GM18505 (cell line): ENCODE measurements at regions not wholly inside any gene's neighbourhood (a gene's known extent, or its start where the extent isn't known, plus 50 kb on each side); places are given as distances from the start of the nearest gene placed in this dataset.

Source experiments
- ATAC-seq: cut with Tn5 transposase; IDR thresholded peaks from one replicate; pipeline ENCODE4 v1.9.1; 2021; ENCODE audit not compliant: unreplicated experiment
- POLR2A ChIP-seq: IDR thresholded peaks from 4 replicates; pipeline ENCODE4 v1.6.1; 2011; ENCODE audit warnings: borderline replicate concordance; ENCODE audit not compliant: insufficient read depth, insufficient read length; ENCODE audit errors: extremely low read depth

DNA sequence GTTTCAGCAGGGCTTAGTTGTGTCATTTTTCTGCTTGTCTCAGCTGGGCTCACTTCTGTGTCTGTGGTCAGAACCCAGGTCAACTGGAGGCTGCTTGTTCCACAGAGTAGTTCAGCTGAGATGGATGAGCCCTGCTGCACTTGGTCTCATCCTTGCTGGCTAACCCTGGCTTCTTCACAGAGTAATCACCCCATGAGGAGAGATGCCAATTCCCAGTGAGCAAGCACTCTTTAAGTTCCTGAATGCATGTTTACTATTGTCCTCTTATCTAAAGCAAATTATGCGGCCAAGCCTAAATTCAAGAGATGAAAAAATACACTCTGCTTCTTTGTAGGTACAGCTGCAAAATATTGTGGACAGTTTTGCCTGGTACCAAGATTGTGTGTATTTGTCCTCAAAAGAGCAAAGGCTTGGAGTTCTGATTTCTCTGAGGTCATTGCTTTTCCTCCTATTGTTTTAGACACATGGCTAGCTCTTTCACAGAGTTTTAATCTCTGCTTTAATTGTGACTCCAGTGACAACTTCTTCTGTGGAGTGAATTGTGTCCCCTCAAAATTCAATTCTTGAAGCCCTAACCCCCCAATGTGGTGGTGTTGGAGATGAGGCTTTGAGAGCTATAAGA is 236.6 kb upstream of the ANKRD50 start:
- TF ChIP-seq POLR2A, result no peak
- ATAC-seq, result no peak

DNA sequence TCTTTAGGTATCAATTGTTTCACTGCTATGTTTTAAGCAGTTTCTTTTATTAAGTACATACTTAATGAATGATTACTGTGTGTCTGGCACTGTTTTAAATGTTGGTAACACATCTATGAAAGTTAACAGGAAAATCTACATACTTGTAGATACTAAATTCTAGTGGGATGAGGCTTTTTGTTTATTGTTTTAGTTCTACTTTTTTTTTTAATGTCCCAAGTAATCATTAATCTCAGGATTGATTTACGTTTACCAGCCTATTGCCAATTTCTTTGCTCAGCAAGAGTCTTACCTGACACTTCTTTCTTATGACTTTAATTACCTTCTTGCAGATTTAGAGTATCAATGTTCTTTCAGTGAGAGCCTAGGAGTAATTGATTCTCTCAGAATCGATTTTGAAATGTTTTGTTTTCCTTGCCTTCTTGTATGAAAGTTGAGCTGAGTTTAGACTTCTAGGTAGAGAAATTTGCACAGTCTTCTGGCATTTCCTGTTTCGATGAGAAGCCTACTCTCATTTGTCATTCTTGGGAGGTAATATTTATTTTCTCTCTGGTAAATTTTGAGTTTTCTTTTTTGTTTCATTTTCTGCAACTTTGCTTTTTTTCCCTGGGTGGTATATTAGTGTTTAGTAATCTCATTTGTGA is 235.2 kb upstream of the ANKRD50 start:
- ATAC-seq, result no peak

DNA sequence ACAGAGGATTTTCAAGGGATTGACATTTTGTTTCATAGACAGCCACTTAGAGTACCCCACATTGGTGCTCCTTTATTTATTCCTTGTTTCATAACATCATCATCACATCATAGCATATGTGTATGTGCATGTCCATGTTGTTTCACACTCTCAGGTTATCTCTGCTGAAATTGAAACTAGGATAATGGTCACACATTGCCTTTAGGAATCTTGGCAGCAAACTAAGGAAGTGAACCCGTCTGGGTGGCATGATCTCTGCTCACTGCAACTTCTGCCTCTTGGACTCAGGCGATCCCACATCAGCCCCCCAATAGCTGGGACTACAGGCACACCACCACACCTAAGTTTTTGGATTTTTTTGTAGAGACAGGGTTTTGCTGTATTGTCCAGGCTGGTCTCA is 234.2 kb upstream of the ANKRD50 start:
- ATAC-seq, result no peak
- TF ChIP-seq POLR2A, result no peak

More for the DNA sequence above, 235.2 kb upstream of the ANKRD50 start:
- no peak for TF ChIP-seq POLR2A

DNA sequence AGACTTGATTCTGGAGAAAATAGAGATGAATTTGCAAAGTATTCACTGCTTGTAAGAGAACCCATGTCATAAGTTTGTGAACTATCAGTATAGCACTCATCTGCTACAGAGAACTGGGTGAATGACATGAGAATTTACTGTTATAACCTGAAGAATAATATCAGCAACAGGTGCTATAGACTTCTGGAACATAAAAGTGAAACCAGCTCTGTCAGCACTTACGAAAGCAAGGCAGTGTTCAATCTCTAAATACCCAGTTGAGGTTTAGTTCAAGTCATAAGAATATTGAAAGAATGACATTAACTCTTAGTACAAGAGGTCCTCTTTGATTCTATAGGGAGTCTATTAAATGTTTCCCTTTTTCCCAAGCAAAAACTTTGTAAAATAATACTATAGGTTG is 232.9 kb upstream of the ANKRD50 start:
- no peak for TF ChIP-seq POLR2A
- ATAC-seq, result no peak

DNA sequence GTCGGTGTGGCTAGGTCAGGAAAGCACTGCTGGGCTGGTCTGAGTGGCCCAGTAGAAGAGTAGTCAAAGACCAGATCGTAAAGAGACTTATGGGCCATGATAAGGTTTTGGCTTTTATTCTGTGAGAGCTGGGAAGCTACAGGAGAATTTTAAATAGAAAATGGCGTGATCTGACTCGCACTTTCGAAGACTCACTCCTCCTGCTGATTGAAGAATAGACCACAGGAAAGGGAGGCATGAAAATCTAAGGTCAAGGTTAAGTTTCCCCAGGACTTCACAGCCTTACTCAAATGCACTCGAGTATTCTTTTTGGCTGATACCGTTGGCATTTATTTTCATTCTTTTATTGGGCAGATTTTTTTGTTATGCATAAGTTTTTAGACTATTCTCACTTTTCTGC is 231.4 kb upstream of the ANKRD50 start:
- no peak for TF ChIP-seq POLR2A
- ATAC-seq, result no peak

DNA sequence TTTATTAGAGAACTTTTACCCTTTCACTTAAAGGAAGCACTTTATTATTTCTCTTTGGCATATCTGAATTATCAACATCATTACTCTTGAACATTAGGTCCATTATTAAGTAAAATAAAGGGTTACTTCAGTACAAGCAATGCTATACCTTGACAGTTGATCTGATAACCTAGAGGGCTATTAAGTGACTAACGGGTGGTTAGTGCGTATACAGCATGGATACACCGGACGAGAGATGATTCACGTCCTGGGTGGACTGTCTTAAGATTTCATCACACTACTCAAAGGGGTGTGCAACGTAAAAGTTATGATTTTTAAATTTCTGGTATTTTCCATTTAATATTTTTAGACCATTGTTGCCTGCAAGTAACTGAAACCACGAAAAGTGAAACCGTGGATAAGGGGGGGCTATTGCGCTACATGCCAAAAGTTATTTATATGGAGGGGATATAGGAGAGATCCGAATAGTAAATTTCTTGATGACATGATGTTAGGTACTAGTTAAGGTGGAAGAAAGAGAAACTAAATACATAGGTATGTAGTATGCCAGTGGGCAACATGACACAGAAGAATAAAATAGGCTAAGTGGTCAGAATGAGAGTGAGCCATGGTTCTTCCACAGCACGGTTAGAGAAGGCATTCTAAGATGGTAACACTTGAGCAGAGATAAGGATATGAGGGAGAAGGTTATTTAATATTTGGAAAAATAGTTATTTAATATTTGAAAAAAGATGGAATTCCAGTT is 230.8 kb upstream of the ANKRD50 start:
- TF ChIP-seq POLR2A, result no peak
- no peak for ATAC-seq

DNA sequence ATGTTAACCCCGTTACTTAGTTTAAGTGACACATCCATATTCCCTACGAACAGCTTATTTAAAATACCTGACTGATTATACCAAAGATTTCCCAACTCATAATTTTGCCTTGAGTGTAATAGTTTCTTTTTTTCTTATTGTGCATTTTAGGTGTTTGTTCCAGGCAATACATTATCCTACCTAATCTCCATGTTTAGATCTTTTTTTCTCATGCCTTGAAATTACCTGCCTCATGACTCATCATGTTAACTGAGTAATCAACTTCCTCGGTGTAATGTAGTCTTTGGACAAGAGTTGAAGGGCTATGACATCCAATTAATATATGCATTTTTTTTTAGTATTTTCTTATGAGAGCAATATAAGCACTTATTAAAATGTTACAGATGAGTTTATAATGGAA is 228.7 kb upstream of the ANKRD50 start:
- TF ChIP-seq POLR2A, result no peak
- no peak for ATAC-seq

DNA sequence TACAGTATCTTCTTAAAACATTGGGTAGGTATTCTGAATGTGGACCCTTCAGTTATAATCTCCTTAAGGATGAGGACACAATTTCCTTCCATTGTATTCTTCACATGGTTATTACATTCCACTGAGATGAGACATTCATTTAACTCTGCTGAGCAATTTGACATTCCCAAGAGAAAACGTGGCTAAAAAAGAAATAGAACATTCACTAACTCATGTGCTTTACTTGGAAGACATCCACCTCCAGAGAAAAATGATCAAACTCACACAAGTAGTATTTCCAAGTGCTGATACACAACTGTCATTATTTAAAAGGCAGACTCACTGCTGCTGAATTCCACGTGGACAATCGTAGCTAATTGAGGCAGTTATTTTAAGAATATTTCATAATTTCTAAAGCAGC is 227.9 kb upstream of the ANKRD50 start:
- ATAC-seq, result no peak
- TF ChIP-seq POLR2A, result no peak

DNA sequence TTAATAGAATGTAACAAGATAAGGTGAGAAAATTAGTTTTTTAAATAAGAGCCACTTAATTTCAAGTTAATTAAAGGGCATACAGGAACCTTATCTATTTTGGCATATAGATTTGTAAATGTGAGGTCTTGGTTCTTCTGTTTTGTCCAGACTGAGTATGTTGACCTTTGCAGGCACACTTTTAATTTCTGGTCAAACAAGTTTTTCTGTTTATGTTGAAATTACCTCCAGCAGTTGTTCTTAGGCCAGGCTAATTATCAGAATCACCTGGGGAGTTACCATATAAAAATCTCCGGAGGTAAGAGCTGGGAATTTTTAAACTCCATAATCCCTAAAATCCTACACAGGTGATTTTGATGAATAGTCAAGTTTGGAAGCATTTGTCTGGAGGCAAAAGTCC is 227.4 kb upstream of the ANKRD50 start:
- TF ChIP-seq POLR2A, result no peak
- ATAC-seq, result no peak

DNA sequence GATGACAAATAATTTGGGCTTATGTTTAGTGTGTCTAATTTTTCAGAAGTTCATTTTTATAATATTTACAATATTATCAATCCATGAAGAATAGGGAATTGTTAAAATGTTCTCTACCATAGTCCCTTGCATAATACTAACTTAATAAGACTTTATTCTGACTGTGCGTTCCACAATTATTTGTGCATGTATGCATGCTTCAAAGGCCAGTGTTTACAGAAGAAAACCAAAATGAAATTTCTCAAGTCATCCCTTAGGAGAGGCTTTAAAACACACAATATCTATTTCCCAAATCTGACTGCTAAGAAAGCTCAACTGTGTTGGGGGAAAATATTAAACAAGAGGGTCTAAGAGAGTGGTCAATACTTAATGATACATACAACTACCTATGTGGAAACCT is 226.3 kb upstream of the ANKRD50 start:
- no peak for TF ChIP-seq POLR2A

DNA sequence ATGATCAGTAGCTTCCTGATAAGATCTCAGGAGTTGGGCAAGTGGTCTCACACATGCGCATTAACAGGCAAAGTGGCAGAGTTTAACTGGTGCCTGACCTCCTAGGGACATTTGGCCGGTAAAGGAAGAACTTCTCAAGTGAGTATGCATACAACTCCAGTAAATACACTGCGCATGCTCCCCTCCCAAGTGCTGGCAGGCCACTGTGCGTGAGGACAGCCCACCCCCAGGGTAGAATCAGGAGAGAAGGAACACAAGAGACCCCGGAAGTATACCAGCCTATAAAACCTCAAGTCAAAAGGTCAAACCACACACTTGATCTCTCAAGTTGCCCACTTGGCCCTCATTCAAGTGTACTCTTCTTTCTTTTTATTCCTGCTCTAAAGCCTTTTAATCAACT is 225.5 kb upstream of the ANKRD50 start:
- TF ChIP-seq POLR2A, result no peak
- no peak for ATAC-seq

More for the DNA sequence above, 226.3 kb upstream of the ANKRD50 start:
- no peak for ATAC-seq

DNA sequence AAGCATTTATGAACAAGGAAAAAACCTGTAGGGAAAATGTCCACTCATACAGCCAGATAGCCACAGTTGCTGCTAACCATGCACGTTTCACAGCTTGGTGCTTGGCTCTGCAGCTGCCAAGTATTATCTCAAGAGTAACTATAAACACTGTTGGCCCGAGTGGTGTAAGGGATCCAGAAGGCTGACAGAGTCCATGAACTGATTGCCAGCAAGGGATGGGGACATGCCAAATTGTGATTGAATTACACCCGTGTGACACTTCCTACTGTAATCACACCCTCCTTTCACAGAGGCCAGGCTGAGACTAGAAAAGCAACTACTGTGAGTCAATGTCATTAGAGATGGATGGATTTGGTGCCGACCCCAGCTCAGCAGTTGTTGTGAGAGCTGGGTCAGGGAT is 223.9 kb upstream of the ANKRD50 start:
- no peak for TF ChIP-seq POLR2A
- ATAC-seq, result no peak

DNA sequence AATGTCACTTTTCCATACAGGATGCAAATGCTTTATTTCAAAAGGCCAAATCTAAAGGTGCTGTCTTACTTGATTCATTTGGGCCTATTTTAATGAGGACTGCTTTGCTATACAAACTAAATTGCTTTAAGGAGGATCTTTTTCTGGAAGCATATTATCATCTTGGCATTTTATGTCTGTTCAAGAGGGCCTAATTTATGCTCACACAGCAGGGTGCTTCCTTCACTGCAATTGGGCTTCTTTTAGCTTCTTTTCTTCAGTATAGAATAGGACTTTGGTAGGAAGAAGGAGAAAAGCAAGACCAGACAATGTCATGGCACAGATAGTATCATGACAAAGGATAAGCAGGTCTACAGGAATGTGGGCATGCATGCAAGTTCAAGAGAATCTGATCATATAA is 222.4 kb upstream of the ANKRD50 start:
- TF ChIP-seq POLR2A, result no peak
- no peak for ATAC-seq

DNA sequence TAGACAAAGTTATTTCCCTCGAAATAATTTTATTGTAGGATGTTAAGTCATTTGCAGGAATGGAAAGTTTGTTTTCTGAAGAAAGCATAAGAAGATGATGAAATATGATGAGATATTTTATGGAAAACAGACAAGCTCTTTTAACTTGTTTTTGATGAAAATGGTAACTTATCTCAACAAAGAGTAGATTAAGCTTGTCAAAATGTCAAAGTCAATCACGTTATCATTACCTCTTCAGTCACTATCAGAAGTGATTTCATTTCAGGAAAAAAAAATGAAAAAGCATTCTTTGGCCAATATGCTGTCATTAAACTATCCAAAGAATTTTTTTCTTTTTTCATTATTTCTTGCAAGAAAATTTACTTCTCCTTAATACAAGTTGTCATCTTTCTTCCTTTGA is 221.0 kb upstream of the ANKRD50 start:
- ATAC-seq, result no peak
- TF ChIP-seq POLR2A, result no peak
